CD4-positive, alpha-beta memory T cell (primary cell): ENCODE measurements at regions not wholly inside any gene's neighbourhood (a gene's known extent, or its start where the extent isn't known, plus 50 kb on each side); places are given as distances from the start of the nearest gene placed in this dataset.
"Not testable (repeated sequence)": the region's sequence is repeated elsewhere in the genome, so short reads cannot be mapped to it uniquely, and the experiment has no call there.

Source experiments
- CTCF ChIA-PET: fragments of 350-600 bp; sonication (Branson Sonifier 250); formaldehyde crosslinking; loops from one replicate; lab custom pipeline; 2021; ENCODE audit warnings: inconsistent platforms; ENCODE audit not compliant: partially characterized antibody; lab: Charles Lee
- POLR2A ChIA-PET: fragments of 350-600 bp; sonication (Branson Sonifier 250); formaldehyde crosslinking; loops from one replicate; lab custom pipeline; 2021; ENCODE audit not compliant: partially characterized antibody; lab: Charles Lee
- DNase-seq, 5 donors: peaks; one replicate each; pipeline versions ENCODE4 v3.0.0 to v3.0.0-alpha.2; 2020 to 2022; ENCODE audit warnings: mixed read lengths in 1 of 5
- H3K27ac ChIP-seq: one replicate; pipeline ENCODE4 v1.7.0; 2013; ENCODE audit warnings: low read depth, low read length
- H3K27me3 ChIP-seq: 2 replicates; pipeline ENCODE4 v1.7.0; 2013; ENCODE audit warnings: mild to moderate bottlenecking, low read length, moderate library complexity; ENCODE audit not compliant: insufficient read depth
- H3K36me3 ChIP-seq: 2 replicates; pipeline ENCODE4 v1.7.0; 2013; ENCODE audit warnings: mild to moderate bottlenecking, low read length, moderate library complexity; ENCODE audit not compliant: insufficient read depth
- H3K4me1 ChIP-seq: 2 replicates; pipeline ENCODE4 v1.7.0; 2013; ENCODE audit warnings: mild to moderate bottlenecking, low read length, moderate library complexity; ENCODE audit not compliant: insufficient read depth
- H3K4me3 ChIP-seq, 2 donors: one replicate each; pipeline ENCODE4 v1.7.0; 2013; ENCODE audit warnings: low read length in 2 of 2, mild to moderate bottlenecking in 1 of 2
- H3K9me3 ChIP-seq, 2 donors: one replicate each; pipeline ENCODE4 v1.7.0; 2013; ENCODE audit warnings: low read length in 2 of 2, control low read depth in 1 of 2; ENCODE audit not compliant: control insufficient read depth in 1 of 2
- H3K27ac Mint-ChIP-seq, 7 donors: one replicate each; pipeline ENCODE4 v1.8.0; 2020 to 2021; ENCODE audit warnings: mixed read lengths in 7 of 7, mild to moderate bottlenecking in 6 of 7, inconsistent platforms in 3 of 7, moderate library complexity in 3 of 7
- H3K27me3 Mint-ChIP-seq, 2 donors: one replicate each; pipeline ENCODE4 v1.8.0; 2020 to 2021; ENCODE audit warnings: mixed read lengths in 2 of 2
- H3K36me3 Mint-ChIP-seq, 2 donors: one replicate each; pipeline ENCODE4 v1.8.0; 2020 to 2021; ENCODE audit warnings: mixed read lengths in 2 of 2, inconsistent platforms in 1 of 2, mild to moderate bottlenecking in 1 of 2
- H3K4me1 Mint-ChIP-seq, 4 donors: one replicate each; pipeline ENCODE4 v1.8.0; 2020 to 2021; ENCODE audit warnings: mixed read lengths in 4 of 4, mild to moderate bottlenecking in 1 of 4
- H3K4me3 Mint-ChIP-seq, 8 donors: one replicate each; pipeline ENCODE4 v1.8.0; 2020 to 2021; ENCODE audit warnings: mixed read lengths in 8 of 8, mild to moderate bottlenecking in 7 of 8, moderate library complexity in 6 of 8, inconsistent platforms in 3 of 8
- H3K9me3 Mint-ChIP-seq, 8 donors: one replicate each; pipeline ENCODE4 v1.8.0; 2020 to 2021; ENCODE audit warnings: mixed read lengths in 8 of 8, mild to moderate bottlenecking in 5 of 8, inconsistent platforms in 3 of 8, moderate library complexity in 1 of 8
- intact Hi-C: fragments of 100-400 bp; cut with micrococcal nuclease; formaldehyde crosslinking; loops from one replicate; pipeline ENCODE4 v1.15.1; 2023

DNA sequence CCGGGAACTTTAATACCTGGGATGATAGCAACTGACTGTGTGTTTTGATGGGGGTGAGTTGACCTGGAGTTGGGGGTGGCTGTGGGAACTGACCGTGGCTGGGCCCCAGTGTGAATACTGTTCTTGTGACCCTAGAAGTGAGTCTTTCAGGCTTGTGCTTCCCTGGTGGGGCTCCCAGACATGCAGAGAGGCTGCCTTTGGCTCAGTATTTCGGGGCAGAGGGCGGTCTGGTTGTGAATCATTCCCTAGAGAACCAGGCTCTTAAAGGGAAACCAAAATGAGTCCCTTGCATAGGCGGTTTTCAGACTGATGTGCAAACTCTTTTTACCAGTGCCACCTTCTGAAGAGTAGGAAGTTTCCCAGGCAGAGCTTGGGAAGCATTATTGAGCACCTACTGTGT is 132.1 kb downstream of the MACROH2A1 start:
- H3K27ac Mint-ChIP-seq = no peak overlapping the region
- Histone ChIP-seq H3K4me1 (no peaks in the 10 kb centered on the region), H3K9me3 (no peaks in the 10 kb centered on the region), H3K27ac (no peak overlapping the region), H3K36me3 (no peaks in the 10 kb centered on the region), H3K27me3 (no peaks in the 10 kb centered on the region), H3K4me3 (no peak overlapping the region)
- no peaks in the 10 kb centered on the region for H3K4me1 Mint-ChIP-seq
- no peak overlapping the region for H3K4me3 Mint-ChIP-seq
- H3K27me3 Mint-ChIP-seq = peaks cover 12 to 13% of the 10 kb centered on the region in 2 donors
- H3K36me3 Mint-ChIP-seq = no peaks in the 10 kb centered on the region
- ChIA-PET CTCF (no interaction called here), POLR2A (no interaction called here)
- DNase-seq = no peak
- H3K9me3 Mint-ChIP-seq = peaks cover 0 to 3% (median 0%) of the 10 kb centered on the region in 8 donors
- intact Hi-C loops = no loop called here

DNA sequence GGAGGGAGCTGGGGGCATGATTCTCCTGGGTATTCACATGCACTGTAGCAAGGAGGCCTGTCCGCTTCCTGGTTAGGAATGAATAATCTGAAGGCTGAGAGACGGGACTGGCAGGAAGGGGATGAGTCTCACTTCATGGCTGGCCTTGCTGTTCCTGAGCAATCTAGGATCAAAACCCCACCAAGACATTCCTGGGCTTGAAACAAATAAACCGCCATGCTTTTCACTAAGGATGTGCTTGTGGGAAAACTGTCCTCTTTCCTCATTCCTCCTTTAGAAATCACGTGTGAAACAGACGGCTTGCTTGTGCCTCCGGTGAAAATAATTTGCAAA is 132.8 kb downstream of the MACROH2A1 start:
- Mint-ChIP-seq H3K27ac (no peak overlapping the region), H3K36me3 (no peaks in the 10 kb centered on the region), H3K9me3 (peaks cover 0 to 6% (median 0%) of the 10 kb centered on the region in 8 donors), H3K4me3 (no peak overlapping the region), H3K4me1 (no peaks in the 10 kb centered on the region), H3K27me3 (peaks cover 12 to 13% of the 10 kb centered on the region in 2 donors)
- Histone ChIP-seq H3K4me3 (no peak overlapping the region), H3K36me3 (no peaks in the 10 kb centered on the region), H3K27me3 (no peaks in the 10 kb centered on the region), H3K27ac (no peak overlapping the region), H3K9me3 (no peaks in the 10 kb centered on the region), H3K4me1 (no peaks in the 10 kb centered on the region)
- DNase-seq = no peak
- intact Hi-C loops = no loop called here
- ChIA-PET POLR2A (no interaction called here), CTCF (no interaction called here)

DNA sequence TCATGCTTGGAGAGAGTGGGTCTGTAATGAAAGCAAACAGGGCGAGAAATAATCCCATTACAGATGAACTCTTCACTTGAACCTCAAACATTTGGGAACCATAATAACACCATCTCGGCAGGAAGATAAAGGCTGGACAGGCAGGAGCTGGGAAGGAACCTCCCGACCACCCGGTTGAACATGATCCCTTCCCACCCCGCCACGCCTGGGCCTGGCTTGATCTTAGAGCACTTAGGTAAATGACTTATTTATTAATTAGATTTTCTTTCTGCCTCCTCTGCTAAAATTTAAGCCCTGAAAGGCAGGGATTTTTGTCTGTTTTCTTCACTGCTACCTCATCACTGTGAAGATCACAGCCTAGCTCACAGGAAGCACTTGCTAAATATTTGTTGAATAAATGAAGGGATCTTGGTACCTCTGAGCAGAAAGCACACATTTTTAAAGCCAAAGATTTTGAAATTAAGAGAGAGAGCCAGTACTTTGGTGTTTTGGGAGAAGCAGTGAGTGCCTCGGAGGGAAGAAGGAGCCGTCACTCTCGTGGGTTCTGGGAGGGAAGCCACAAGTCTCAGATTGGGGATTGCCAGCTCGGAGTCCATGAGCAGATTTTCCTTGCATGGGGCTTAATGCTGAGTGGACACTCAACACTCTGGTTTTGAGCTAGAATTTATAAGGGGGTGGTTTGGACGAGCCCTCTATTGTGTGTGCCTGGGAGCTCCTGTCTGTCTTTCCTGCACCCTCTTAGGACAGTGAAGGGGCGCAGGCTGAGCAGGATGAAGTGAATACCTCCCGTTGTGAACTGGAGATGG is 133.3 kb downstream of the MACROH2A1 start:
- Histone ChIP-seq H3K4me3 (no peak overlapping the region), H3K4me1 (no peaks in the 10 kb centered on the region), H3K9me3 (no peaks in the 10 kb centered on the region), H3K27ac (no peak overlapping the region), H3K36me3 (no peaks in the 10 kb centered on the region), H3K27me3 (no peaks in the 10 kb centered on the region)
- ChIA-PET CTCF (no interaction called here), POLR2A (no interaction called here)
- Mint-ChIP-seq H3K27me3 (peaks cover 12 to 15% of the 10 kb centered on the region in 2 donors), H3K27ac (no peak overlapping the region), H3K4me3 (no peak overlapping the region), H3K9me3 (peaks cover 0 to 6% (median 2%) of the 10 kb centered on the region in 8 donors), H3K4me1 (no peaks in the 10 kb centered on the region), H3K36me3 (no peaks in the 10 kb centered on the region)
- DNase-seq = no peak
- intact Hi-C loops = no loop called here

GRCh38 chr5:135264451-135265440 is 134.3 kb downstream of the MACROH2A1 start:
- no peaks in the 10 kb centered on the region for H3K4me1 Mint-ChIP-seq
- ChIA-PET CTCF (no interaction called here), POLR2A (no interaction called here)
- peaks cover 12 to 17% of the 10 kb centered on the region in 2 donors for H3K27me3 Mint-ChIP-seq
- H3K4me3 Mint-ChIP-seq = no peak overlapping the region
- Histone ChIP-seq H3K4me1 (no peaks in the 10 kb centered on the region), H3K4me3 (no peak overlapping the region), H3K36me3 (no peaks in the 10 kb centered on the region), H3K27ac (no peak overlapping the region), H3K9me3 (no peaks in the 10 kb centered on the region), H3K27me3 (no peaks in the 10 kb centered on the region)
- no peaks in the 10 kb centered on the region for H3K36me3 Mint-ChIP-seq
- no peak overlapping the region for H3K27ac Mint-ChIP-seq
- DNase-seq = no peak
- peaks cover 0 to 11% (median 4%) of the 10 kb centered on the region in 8 donors for H3K9me3 Mint-ChIP-seq
- intact Hi-C loops = no loop called here

GRCh38 chr5:135263022-135263668 is 135.9 kb downstream of the MACROH2A1 start:
- no peak overlapping the region for H3K27ac Mint-ChIP-seq
- no peaks in the 10 kb centered on the region for H3K36me3 Mint-ChIP-seq
- peaks cover 10 to 17% of the 10 kb centered on the region in 2 donors for H3K27me3 Mint-ChIP-seq
- CTCF ChIA-PET = no interaction called here
- Histone ChIP-seq H3K27ac (no peak overlapping the region), H3K4me3 (no peak overlapping the region), H3K36me3 (no peaks in the 10 kb centered on the region), H3K27me3 (no peaks in the 10 kb centered on the region), H3K9me3 (no peaks in the 10 kb centered on the region), H3K4me1 (no peaks in the 10 kb centered on the region)
- intact Hi-C loops = no loop called here
- DNase-seq = no peak
- no peak overlapping the region for H3K4me3 Mint-ChIP-seq
- POLR2A ChIA-PET = no interaction called here
- no peaks in the 10 kb centered on the region for H3K4me1 Mint-ChIP-seq
- H3K9me3 Mint-ChIP-seq = peaks cover 2 to 17% (median 5%) of the 10 kb centered on the region in 8 donors

DNA sequence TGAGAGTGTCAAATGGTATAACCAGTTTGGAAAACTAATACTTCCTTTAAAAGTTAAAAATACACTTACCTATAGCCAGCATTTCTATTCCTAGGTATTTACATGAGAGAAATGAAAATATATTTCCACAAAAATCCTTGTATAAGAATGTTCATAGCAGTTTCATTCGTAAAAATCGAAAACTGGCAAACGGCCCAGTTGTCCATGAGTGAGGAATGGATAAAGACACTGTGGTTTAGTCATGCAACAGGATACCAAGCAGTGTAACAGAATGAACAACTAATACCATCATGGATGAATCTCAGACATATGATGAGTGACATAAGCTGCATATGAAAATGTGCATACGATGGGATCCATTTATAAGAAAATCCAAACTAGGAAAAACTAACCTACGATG is 136.7 kb downstream of the MACROH2A1 start:
- no peaks in the 10 kb centered on the region for H3K4me1 Mint-ChIP-seq
- Histone ChIP-seq H3K4me1 (no peaks in the 10 kb centered on the region), H3K4me3 (no peak overlapping the region), H3K27me3 (no peaks in the 10 kb centered on the region), H3K9me3 (no peaks in the 10 kb centered on the region), H3K36me3 (no peaks in the 10 kb centered on the region), H3K27ac (no peak overlapping the region)
- CTCF ChIA-PET = no interaction called here
- H3K27me3 Mint-ChIP-seq = peaks cover 5 to 17% of the 10 kb centered on the region in 2 donors
- no peak for DNase-seq
- intact Hi-C loops = no loop called here
- H3K9me3 Mint-ChIP-seq = peaks cover 2 to 19% (median 7%) of the 10 kb centered on the region in 8 donors
- no peaks in the 10 kb centered on the region for H3K36me3 Mint-ChIP-seq
- POLR2A ChIA-PET = no interaction called here
- no peak overlapping the region for H3K4me3 Mint-ChIP-seq
- no peak overlapping the region for H3K27ac Mint-ChIP-seq

DNA sequence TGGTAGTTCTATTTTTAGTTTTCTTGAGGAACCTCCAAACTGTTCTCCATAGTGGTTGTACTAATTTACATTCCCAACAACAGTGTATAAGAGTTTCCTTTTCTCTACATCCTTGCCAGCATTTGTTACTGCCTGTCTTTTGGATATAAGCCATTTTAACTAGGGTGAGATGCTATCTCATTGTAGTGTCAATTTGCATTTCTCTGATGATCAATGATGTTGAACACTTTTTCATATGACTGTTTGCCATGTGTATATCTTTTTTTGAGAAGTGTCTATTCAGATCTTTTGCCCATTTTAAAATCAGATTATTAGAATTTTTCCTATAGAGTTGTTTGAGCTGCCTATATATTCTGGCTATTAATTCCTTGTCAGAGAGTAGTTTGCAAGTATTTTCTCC is 138.9 kb downstream of the MACROH2A1 start:
- H3K36me3 Mint-ChIP-seq, H3K4me3 Mint-ChIP-seq, H3K27ac ChIP-seq, DNase-seq, CTCF ChIA-PET, H3K36me3 ChIP-seq, H3K4me1 ChIP-seq, intact Hi-C loops, H3K4me3 ChIP-seq, H3K27ac Mint-ChIP-seq, H3K9me3 ChIP-seq, POLR2A ChIA-PET, H3K27me3 ChIP-seq, H3K4me1 Mint-ChIP-seq: not testable (repeated sequence)
- Mint-ChIP-seq H3K9me3 (peaks cover 2 to 19% (median 7%) of the 10 kb centered on the region in 8 donors), H3K27me3 (peaks cover under 1 to 13% of the 10 kb centered on the region in 2 donors)
